ENCODE measurements at regions not wholly inside any gene's neighbourhood (a gene's known extent, or its start where the extent isn't known, plus 50 kb on each side); places are given as distances from the start of the nearest gene placed in this dataset.
"Not testable (repeated sequence)": the region's sequence is repeated elsewhere in the genome, so short reads cannot be mapped to it uniquely, and the experiment has no call there.

GRCh38 chr1:118290571-118290970 lies 105.5 kb upstream of the SPAG17 start:
- DNase-seq, result no peak

- no peak for DNase-seq
These were observed 105.0 kb upstream of the SPAG17 start for GRCh38 chr1:118290046-118290445.

- not testable (repeated sequence) for DNase-seq
These were observed 95.6 kb upstream of the SPAG17 start for GRCh38 chr1:118280656-118281055.

GRCh38 chr1:118275472-118276115 lies 90.6 kb upstream of the SPAG17 start:
- no peak for DNase-seq

GRCh38 chr1:118272884-118273283 lies 87.9 kb upstream of the SPAG17 start:
- DNase-seq, result no peak

GRCh38 chr1:118271883-118272282 lies 86.9 kb upstream of the SPAG17 start:
- no peak for DNase-seq

- no peak for DNase-seq
These were observed 84.6 kb upstream of the SPAG17 start for GRCh38 chr1:118269598-118269997.

GRCh38 chr1:118266436-118266835 lies 81.4 kb upstream of the SPAG17 start:
- no peak for DNase-seq

GRCh38 chr1:118264343-118264742 lies 79.3 kb upstream of the SPAG17 start:
- no peak for DNase-seq

- DNase-seq, result no peak
These were observed 77.8 kb upstream of the SPAG17 start for GRCh38 chr1:118262865-118263264.

- DNase-seq, result no peak
These were observed 73.9 kb upstream of the SPAG17 start for GRCh38 chr1:118258975-118259374.

GRCh38 chr1:118257946-118258345 lies 72.9 kb upstream of the SPAG17 start:
- no peak for DNase-seq

- DNase-seq, result no peak
These were observed 69.7 kb upstream of the SPAG17 start for GRCh38 chr1:118254491-118255425.

GRCh38 chr1:118254001-118254400 lies 69.0 kb upstream of the SPAG17 start:
- no peak for DNase-seq

GRCh38 chr1:118253053-118253915 lies 68.3 kb upstream of the SPAG17 start:
- DNase-seq, result no peak

- DNase-seq, result no peak
These were observed 67.6 kb upstream of the SPAG17 start for GRCh38 chr1:118252624-118253023.

GRCh38 chr1:118250232-118250631 lies 65.2 kb upstream of the SPAG17 start:
- no peak for DNase-seq

- no peak for DNase-seq
These were observed 64.6 kb upstream of the SPAG17 start for GRCh38 chr1:118249641-118250040.

- peak; percentile 14 for DNase-seq
These were observed 62.6 kb upstream of the SPAG17 start for GRCh38 chr1:118247593-118247992.

- DNase-seq, result no peak
These were observed 61.6 kb upstream of the SPAG17 start for GRCh38 chr1:118246646-118247045.

GRCh38 chr1:118244194-118244593 lies 59.2 kb upstream of the SPAG17 start:
- no peak for DNase-seq

- DNase-seq, result no peak
These were observed 58.2 kb upstream of the SPAG17 start for GRCh38 chr1:118243269-118243668.
